ENCODE measurements at regions not wholly inside any gene's neighbourhood (a gene's known extent, or its start where the extent isn't known, plus 50 kb on each side); places are given as distances from the start of the nearest gene placed in this dataset.

DNA sequence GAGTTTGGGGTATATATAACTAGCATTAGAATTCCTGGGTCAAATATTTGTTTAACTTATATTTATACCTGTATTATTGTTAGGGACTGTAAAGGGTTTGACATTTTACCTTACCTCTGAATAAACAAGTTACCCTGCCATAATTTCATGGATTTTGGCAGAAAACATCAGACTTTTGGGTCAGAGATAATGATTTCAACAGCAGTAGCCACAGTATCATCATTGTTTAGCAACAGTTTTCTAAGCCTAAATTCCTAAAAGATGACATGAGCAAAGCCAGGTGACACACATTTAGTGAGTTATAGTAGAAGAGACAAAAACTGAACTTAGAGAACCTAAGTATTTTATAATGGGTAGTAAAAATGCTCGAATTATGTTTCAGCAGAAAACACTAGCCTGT is 954.4 kb downstream of the TRHDE start:
- 91% methylated on average over 1 of the region's 1 CpG; no CpG with 5 or more reads in 1 of the 2 experiments for WGBS, 2 experiments (ENCODE audit: extremely low coverage in 1 of 2, insufficient coverage in 1 of 2, insufficient read length in 1 of 2, insufficient replicate concordance in 2 of 2, low coverage in 1 of 2, low lambda C conversion rate in 2 of 2, missing lambda C conversion rate in 1 of 2)
- Histone ChIP-seq H3K23me2 (ENCODE audit: low read depth, low read length) (no peaks in the 10 kb centered on the region), H3K9ac (replicated peaks in 1 of 4; ENCODE audit: extremely low read depth in 1 of 4, low read depth in 3 of 4, low read length in 3 of 4) (no peak overlapping the region), H2AFZ (ENCODE audit: low read length) (no peak overlapping the region), H3K23ac (ENCODE audit: insufficient read length) (no peak overlapping the region), H3K4me2 (ENCODE audit: insufficient read depth in 1 of 2, low read depth in 2 of 2, low read length in 2 of 2) (no peak overlapping the region), H2BK12ac (ENCODE audit: low read depth, low read length) (no peak overlapping the region), H4K91ac (replicated peaks; ENCODE audit: insufficient read length, low read length) (no peak overlapping the region), H3K79me1 (ENCODE audit: low read depth, low read length) (no peaks in the 10 kb centered on the region), H3K4ac (replicated peaks; ENCODE audit: insufficient read length, low read depth, low read length) (no peak overlapping the region), H4K20me1 (replicated peaks in 1 of 2; ENCODE audit: control insufficient read depth in 1 of 2, insufficient read depth in 2 of 2, low read length in 2 of 2) (no peaks in the 10 kb centered on the region), H3K36me3 (ENCODE audit: control insufficient read depth in 2 of 4, insufficient read depth in 4 of 4, low read length in 3 of 4) (no peaks in the 10 kb centered on the region), H2BK15ac (ENCODE audit: low read length) (no peak overlapping the region), H2BK20ac (ENCODE audit: low read length) (no peak overlapping the region), H3K4me3 (ENCODE audit: extremely low read depth in 1 of 4, insufficient read depth in 2 of 4, low read depth in 3 of 4, low read length in 4 of 4) (no peak overlapping the region), H3K14ac (ENCODE audit: insufficient read length) (no peak overlapping the region), H3K4me1 (replicated peaks in 1 of 4; ENCODE audit: control insufficient read depth in 3 of 4, insufficient read depth in 4 of 4, low read length in 3 of 4) (no peaks in the 10 kb centered on the region), H3K79me2 (ENCODE audit: control insufficient read depth in 1 of 2, insufficient read depth in 2 of 2, low read length in 2 of 2) (no peaks in the 10 kb centered on the region), H2BK5ac (ENCODE audit: low read depth, low read length) (no peak overlapping the region), H3K27ac (ENCODE audit: low read depth, low read length) (no peak overlapping the region), H3K18ac (ENCODE audit: extremely low read depth, low read length) (no peak overlapping the region), H2AK5ac (ENCODE audit: low read depth, low read length) (no peak overlapping the region), H3K9me3 (ENCODE audit: insufficient read depth in 2 of 2, low read depth in 1 of 2, low read length in 1 of 2) (no peaks in the 10 kb centered on the region), H2BK120ac (replicated peaks; ENCODE audit: low read depth, low read length) (no peak overlapping the region), H4K5ac (ENCODE audit: insufficient read length, low read depth, low read length) (peak overlapping the region; percentile 29), H3K56ac (replicated peaks; ENCODE audit: insufficient read length, low read depth, low read length) (no peak overlapping the region), H4K8ac (ENCODE audit: extremely low read depth, insufficient read depth, low read length) (no peak overlapping the region), H3K27me3 (replicated peaks in 1 of 4; ENCODE audit: control insufficient read depth in 3 of 4, extremely low read depth in 1 of 4, insufficient read depth in 3 of 4, low read length in 3 of 4) (no peaks in the 10 kb centered on the region)
- ChIA-PET POLR2A (ENCODE audit: partially characterized antibody) (no interaction called here), CTCF (ENCODE audit: partially characterized antibody) (no interaction called here)
- DNase-seq (ENCODE audit: low read depth in 1 of 2, low spot score in 2 of 2), result no peak
- TF ChIP-seq RNF2 (IDR thresholded peaks at IDR 0.05; ENCODE audit: borderline replicate concordance, low read depth, low read length, missing control alignments, poor library complexity, severe bottlenecking), result no peak
- TF ChIP-seq POU5F1 (IDR thresholded peaks at IDR 0.05; ENCODE audit: low read depth, low read length), result no peak
- TF ChIP-seq SIN3A (conservative IDR thresholded peaks at IDR 0.05 in 1 of 2, IDR thresholded peaks at IDR 0.05 in 1 of 2; ENCODE audit: low read depth in 1 of 2, low read length in 2 of 2), result no peak
- no peak for TF ChIP-seq CBX5 (IDR thresholded peaks at IDR 0.05; ENCODE audit: low read depth, low read length)
- no peak for FAIRE-seq

All from H1 (cell line).